HG03520 (cell line): ENCODE measurements at regions not wholly inside any gene's neighbourhood (a gene's known extent, or its start where the extent isn't known, plus 50 kb on each side); places are given as distances from the start of the nearest gene placed in this dataset.

Experiments
- ATAC-seq: cut with Tn5 transposase; IDR thresholded peaks from one replicate; pipeline ENCODE4 v1.9.1; 2021; ENCODE audit warnings: mild to moderate bottlenecking, moderate library complexity; ENCODE audit not compliant: unreplicated experiment

GRCh38 chr12:107397890-107398500 lies 287.6 kb upstream of the PWP1 start:
- ATAC-seq = no peak

DNA sequence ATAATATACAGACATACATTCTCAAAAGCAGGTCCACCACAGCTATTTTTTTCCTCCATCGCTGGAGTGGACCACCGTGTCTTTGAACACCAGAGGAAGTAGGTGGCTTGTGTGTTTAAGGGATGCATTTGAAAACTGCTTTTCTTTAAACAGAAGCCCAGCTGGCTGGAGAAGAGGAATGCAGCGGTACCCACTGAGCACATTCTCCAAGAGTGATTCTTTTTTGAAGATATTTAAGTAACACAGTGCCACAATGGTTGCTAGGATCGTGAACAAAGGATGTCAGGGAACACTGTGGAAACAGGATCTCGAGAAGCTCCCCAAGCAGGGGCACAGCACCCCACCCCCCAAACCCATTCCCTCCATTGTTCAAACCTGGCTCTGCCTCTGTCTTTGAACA lies 286.6 kb upstream of the PWP1 start:
- no peak for ATAC-seq

- no peak for ATAC-seq
Observed at GRCh38 chr12:107400686-107401447, 284.7 kb upstream of the PWP1 start.

GRCh38 chr12:107402041-107403022 lies 283.3 kb upstream of the PWP1 start:
- ATAC-seq = no peak

DNA sequence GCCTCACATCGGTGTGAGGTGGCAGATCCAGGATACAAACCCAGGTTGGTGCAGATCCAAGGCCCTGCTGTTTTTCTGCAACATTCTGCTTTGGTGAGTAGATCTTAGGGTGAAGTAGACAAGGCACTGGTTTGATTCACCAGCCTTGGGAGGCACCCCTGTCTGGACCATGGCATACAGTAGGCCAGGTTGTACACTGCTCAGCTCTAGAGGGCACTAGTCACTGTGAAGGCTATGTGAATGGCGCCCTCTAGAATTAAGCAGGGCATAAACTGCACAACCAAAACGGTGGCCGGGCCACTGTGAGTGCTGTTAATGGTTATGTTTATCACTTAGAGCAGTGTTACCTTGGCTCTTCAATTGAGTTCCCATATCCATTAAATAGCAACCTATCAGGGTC lies 280.6 kb upstream of the PWP1 start:
- ATAC-seq = no peak

GRCh38 chr12:107405436-107405835 lies 280.2 kb upstream of the PWP1 start:
- no peak for ATAC-seq

DNA sequence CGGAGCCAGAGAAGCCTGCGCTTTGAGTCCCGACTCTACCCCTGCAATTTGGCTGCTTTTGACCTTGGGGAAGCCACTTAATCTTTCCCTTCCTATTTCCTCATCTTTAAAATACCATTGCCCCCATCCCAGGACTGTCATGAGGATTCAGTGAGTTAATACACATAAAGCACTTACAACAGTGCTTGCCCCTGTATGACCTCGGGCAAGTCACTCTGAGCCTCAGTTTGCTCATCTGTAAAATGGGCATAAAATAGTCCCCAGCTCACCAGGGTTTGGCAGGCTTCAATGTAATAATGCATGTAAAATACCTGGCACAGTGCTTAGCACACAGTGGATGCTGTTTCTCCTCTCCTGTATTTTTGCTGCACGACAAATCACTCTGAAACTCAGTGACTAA lies 278.7 kb upstream of the PWP1 start:
- ATAC-seq = no peak

DNA sequence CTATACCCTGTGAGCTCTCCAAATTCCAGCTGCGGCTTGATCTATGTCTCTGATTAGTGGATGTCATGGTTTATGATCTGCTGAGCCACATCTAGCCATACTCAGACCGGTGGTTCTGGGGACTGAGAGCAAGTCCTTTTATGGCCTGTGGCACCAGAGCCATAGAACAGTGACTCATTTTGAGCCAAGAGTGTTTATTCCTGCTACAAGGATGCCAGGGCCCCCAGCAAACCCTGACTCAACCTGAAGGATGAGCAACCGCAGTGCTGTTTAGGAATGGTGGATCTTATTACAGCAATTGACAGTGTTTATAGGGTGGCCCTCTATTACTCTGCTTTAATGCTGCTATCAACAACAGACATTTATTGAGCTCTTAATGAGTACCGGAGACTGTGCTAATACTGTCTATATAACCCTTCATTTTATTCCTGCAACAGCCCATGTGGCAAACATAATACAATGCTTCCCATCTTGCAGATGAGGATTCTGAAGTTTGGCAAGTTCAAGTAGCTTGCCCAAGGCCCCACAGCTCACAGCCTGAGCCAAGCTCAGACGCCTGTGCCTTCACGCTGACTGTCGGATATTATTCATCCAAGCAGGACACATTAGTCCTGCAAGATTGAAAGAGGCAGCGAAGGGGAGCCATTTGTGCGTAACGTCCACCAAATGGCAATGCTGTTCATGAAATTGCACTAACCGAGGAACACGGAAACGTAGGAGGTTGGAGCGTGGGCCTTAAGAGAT lies 273.6 kb upstream of the PWP1 start:
- no peak for ATAC-seq

DNA sequence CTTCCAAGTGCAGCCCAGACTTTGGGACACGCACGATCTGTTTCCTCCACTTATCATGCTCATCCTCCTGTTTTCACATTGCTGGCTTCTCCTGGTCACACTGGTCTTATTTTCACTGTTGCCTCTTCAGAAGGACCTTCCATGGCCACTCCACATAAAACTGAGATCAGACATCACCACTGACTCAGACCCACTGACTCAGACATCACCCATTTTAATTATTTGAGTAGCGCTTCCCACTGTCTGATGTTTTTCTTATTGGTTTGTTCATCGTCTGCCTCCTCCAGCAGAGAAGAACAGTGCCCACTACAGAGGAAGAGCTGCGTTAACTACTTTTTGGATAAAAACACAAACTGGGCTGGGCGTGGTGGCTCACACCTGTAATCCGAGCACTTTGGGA lies 270.5 kb upstream of the PWP1 start:
- ATAC-seq = no peak

GRCh38 chr12:107415834-107416233 lies 269.8 kb upstream of the PWP1 start:
- ATAC-seq = no peak

- ATAC-seq = no peak
Observed at GRCh38 chr12:107417004-107417403, 268.6 kb upstream of the PWP1 start.

- no peak for ATAC-seq
Observed at GRCh38 chr12:107418981-107419380, 266.6 kb upstream of the PWP1 start.

DNA sequence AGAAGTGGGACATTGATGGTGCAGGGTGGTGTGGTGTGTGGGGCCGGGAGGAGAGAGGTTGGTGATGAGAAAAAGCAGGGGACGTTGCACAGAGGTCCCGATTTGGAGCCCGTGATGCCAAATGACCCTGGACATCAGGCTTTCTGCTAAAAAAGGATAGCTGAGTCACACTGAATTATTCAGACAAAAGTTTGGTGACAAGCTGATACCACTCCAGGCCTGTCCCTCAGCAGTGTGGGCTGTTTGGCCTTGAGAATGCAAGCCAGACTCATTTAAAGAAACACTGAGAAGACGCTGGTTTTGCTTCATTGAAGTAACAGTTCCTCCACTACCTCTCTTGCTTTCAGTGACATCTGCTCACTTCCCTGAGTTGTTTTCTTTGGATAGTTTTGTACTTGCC lies 262.1 kb upstream of the PWP1 start:
- ATAC-seq = no peak

- no peak for ATAC-seq
Observed at GRCh38 chr12:107429006-107429705, 256.4 kb upstream of the PWP1 start.

- no peak for ATAC-seq
Observed at GRCh38 chr12:107431942-107432341, 253.7 kb upstream of the PWP1 start.

GRCh38 chr12:107435072-107435471 lies 250.5 kb upstream of the PWP1 start:
- ATAC-seq = no peak

GRCh38 chr12:107435520-107435919 lies 250.1 kb upstream of the PWP1 start:
- ATAC-seq = no peak

GRCh38 chr12:107436376-107436775 lies 249.2 kb upstream of the PWP1 start:
- ATAC-seq = no peak

- no peak for ATAC-seq
Observed at GRCh38 chr12:107436836-107437235, 248.8 kb upstream of the PWP1 start.

DNA sequence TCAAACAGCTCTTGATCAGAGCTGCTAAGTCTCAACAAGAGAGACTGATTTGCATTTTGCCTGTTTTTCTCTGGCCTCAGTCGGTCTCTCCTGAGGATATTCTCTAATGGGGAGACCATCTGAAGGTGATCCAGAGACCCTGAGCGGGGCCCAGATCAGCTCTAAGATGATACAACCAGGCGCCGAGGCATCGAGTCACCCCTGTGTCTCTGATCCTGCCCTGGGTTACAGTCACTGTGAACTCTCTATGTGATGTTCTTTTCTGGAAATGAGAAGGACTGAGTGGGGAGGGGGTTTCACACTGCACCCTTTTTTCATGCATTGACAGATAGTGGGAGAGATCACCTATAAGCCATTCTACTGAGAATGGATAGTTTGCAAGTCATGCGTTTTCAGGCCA lies 247.6 kb upstream of the PWP1 start:
- ATAC-seq = no peak
